COR-L47 (cell line): ENCODE measurements at regions not wholly inside any gene's neighbourhood (a gene's known extent, or its start where the extent isn't known, plus 50 kb on each side); places are given as distances from the start of the nearest gene placed in this dataset.
"Not testable (repeated sequence)": the region's sequence is repeated elsewhere in the genome, so short reads cannot be mapped to it uniquely, and the experiment has no call there.

ENCODE experiments used
- DNase-seq: peaks from one replicate; lab custom pipeline; 2025; lab: John Stamatoyannopoulos, UW

DNA sequence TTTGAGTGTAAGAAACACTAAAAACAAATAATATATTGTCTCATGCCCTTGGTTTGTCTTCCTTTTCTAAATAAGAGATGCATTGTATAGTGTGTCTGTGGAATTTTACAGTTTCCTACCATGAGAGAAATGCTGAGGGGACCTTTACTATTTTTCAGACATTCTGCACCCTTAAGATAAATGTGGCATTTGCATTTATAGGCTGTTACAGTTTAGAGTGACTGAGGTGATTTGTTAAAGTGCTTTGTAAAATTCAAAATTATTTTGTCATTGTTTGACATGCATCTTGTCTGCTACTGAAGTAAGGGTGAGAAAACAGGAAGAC is 78.9 kb upstream of the ZSWIM2 start:
- no peak for DNase-seq

DNA sequence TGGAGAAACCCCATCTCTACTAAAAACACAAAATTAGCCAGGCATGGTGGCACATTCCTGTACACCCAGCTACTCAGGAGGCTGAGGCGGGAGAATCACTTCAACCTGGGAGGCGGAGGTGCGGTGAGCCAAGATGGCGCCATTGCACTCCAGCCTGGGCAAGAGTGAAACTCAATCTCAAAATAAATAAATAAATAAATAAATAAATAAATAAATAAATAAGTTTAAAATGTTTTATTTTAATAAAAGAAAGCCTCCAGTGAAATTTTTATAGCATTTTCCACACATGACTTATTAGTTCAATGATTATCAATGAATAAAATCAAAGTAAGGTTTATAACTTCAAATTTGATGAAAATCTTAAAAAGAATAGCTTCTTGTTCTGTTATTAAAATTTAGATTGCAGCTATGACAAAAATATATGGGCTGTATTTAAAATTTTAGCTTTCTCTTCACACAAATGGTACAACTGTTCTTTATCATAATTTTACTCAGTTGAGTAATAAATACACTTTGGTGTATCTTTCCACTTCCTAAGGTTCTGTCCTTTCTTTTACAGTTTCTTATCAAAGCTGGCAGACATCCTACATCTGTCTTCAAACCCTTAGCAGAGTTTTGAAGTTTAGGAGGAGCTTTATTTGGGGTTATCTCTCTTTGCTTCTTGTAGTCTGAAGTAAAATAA is 78.4 kb upstream of the ZSWIM2 start:
- DNase-seq, result no peak

DNA sequence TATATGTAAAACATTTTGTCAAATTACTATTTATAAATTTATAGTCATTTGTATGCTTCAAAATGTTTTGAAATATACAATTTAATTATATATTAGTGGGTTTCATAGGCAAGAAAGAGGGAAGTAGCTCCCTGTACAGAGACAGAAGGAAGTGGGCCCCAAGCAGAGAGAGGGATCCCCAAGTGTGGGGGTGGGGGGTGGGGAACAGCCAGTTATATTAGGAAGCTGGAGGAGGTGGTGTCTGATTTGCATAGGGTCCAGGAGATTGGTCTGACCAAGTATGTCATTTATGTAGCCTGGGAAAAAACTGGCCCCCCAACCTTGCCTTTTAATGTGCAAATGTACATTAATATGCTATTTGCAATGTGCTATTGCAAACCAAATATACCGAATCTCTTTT is 76.5 kb upstream of the ZSWIM2 start:
- DNase-seq, result no peak

DNA sequence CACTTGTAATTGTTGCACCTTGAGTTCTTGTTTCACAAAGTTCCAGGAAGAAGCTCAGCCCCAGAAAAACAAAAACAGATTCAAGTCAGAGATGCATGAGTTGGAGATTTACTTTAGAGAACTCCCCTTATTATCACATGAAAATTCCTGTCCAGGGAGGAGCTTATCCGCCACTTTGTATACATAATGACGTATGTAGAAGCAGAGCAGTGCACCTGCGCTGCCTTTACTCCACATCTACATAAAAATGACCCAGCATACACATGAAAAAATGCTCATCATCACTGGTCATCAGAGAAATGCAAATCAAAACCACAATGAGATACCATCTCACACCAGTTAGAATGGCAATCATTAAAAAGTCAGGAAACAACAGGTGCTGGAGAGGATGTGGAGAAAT is 73.3 kb upstream of the ZSWIM2 start:
- DNase-seq, result not testable (repeated sequence)

DNA sequence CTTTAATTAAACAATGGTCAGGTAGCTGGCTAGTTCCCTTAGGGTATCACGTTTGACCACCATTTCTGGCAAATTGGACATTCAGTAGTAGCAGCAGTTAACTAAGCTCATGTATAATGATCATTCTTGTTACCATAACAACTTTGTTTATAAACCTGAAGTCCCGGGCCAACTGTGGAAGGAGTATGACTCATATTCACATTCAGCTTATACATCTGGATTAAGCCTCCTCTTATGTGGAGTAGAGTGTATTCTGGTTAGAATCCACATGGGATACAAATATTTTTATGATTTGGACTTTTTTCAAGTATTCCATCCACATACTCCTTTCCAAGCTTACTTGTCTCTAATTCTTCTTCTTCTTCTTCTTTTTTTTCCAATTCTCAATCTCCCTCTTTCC is 70.3 kb upstream of the ZSWIM2 start:
- DNase-seq, result no peak

DNA sequence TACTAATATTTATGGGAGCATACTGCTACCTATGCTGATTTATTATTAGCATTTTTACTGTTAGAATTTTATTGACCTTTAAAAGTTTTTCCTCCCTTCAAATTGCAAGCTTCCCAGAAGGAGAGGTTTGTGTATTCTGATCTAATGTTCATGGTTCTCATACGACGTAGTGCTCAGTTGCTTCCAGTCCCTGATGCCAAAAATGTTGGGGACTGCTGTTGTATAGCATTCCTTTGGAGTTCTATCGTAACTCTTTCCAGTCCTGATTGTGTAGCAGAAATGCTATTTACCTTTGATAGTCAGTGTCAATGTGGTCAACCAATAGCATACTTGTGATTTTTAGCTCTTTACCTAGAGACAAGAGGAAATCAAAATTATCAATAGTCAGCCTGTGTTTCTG is 69.5 kb upstream of the ZSWIM2 start:
- no peak for DNase-seq

DNA sequence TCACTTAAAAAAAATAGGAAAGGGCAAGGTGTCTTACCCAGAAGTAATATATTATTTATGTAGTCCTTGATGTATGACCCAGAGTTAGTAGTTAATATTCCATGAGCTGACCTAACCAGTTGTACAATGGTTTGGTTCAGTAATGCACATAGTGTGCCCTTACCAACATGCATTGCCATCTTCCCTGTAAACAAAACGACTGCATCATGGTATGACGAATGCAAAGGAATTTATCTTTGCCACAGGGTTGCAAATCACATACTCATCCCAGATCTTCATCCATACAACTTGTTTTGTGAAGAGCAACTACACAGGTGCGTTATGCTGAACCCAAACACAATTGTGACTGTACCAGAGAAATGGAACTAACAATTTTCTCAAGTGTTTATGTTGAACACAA is 68.9 kb upstream of the ZSWIM2 start:
- no peak for DNase-seq

DNA sequence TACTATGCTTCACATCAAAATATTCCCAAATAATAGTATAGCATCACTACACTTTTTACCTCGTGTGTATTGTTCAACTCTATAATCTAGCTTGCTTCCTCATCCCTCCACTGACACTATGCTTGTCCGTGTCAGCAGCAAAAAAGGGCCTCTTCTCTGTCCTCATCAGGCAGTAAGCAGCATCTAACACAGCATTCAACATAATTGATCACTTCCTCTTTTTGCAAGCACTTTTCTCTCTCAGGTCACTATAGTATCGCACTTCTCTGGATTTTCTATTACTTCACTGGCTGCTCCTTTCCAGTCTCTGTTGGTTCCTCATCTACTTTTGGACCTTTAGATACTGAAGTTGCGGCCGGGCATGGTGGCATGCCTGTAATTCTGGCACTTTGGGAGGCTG is 64.9 kb upstream of the ZSWIM2 start:
- no peak for DNase-seq

DNA sequence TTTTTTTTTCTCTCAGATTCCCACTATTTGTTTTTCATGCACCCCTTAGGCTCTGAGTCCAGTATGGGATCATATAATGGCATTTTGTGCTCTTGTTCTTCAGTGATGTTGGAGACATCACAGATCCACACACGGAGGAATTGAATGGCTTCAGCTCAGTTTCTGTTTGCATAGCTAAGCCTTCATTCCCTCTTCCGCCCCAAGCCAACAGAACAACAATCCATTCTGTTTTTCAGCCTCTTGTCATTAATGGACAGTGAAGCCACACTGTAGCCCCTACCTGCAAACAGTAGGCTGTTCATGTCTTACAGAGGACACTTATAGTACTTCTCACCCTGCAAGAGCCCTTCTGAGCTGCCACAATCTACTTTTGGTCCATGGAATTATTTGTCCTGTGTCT is 64.0 kb upstream of the ZSWIM2 start:
- no peak for DNase-seq

DNA sequence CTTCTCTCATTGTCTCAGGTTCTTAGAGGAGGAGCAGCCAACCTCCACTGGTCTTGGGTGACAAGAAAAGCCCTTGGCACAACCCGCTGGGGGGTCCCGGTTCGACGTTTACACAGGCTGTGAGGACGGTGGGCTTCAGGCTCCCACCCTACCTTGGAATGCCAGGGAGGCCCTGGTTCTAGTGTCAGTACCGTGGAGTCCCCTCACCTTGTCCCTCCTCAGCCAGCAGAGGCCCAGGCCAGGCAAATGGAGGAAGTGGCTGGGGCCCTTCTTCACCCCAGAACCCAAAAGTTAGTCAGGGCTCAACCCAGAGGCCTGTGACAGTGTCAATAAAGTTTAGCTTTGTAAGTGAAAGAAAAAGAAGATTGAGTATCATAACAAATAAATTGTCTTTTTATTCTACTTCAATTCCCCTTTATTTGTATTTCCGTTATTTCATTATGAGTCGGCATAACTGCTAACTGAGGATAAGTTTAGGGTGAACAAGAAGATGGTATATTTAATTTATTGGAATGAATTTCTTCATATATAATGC is 62.6 kb upstream of the ZSWIM2 start:
- no peak for DNase-seq

DNA sequence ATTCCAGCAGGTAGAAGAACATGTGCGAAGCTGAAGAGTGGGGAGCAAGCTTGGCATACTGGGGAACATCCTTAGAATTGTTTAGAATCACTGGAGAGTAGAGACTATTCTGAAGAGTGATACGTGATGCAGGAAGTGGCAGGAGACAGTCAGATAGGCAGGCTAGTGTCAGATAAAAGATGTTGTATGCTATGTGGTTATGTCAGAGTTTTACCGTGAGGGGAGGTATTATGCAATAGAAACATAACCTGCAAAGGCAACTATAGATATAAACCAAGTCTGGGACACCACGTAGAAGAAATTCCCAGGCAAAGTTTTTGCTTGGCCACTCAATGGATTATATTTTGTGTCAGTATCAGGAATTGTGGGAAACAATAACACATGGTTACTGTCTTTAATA is 62.0 kb upstream of the ZSWIM2 start:
- DNase-seq, result no peak

DNA sequence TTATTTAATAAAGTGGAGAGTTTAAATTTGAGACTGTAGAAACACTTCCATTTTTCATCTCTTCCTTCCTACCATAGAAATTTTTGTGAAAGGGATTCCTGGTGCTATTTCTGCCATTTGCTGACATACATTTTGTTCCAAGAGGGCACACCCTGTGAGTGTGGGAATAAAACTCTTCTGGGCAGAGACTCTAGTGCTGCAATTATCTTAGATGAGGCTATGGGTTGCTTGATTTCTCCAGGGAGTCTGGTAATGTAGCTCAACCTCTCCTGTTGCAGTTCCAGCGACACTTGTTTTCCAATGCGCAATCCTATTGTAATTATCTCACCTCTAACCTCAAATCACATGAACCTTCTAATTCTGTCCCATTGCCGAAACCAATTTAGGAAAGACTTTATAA is 60.1 kb upstream of the ZSWIM2 start:
- DNase-seq, result no peak

DNA sequence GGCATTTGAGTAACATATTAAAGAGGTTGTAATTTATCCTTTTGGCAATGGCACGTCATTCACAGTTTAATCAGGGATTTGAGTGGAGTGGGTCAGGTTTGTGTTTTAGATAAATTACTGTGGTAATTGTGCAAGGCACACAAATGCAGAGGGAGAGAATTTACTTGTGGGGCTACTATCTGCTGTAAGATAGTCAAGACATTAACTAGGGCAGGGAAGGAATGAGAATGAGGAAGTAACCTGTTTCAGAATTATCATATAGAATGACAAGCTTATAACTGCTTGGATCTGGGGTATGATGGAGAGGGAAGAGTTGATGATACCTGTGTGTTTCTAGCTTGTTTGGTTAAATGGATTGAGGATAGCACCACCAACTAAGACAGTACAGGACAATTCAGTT is 58.9 kb upstream of the ZSWIM2 start:
- no peak for DNase-seq

DNA sequence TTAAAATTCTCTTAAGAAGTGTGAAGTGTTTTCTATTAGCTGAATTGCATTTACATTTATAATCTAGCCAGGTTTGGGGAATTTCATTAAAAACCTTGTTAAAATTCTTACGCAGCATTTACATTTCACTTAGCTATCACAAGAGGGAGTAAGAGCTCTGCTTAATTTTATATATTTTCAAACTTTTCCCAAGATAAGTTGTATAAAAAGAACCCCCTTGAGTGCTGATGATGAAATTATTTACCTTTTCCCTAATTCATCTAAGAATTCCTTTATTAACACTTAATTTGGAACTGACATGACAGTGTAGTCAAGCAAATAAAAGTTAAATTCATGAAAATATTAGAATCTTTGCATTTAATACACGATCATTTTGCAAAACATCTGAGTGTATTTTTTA is 54.2 kb upstream of the ZSWIM2 start:
- DNase-seq, result no peak
